Aorta (tissue), 5 donors: ENCODE measurements at regions not wholly inside any gene's neighbourhood (a gene's known extent, or its start where the extent isn't known, plus 50 kb on each side); places are given as distances from the start of the nearest gene placed in this dataset.

Experiments used
- ATAC-seq: fragments of 200-7000 bp; cut with Tn5 transposase; one replicate; pipeline ENCODE4 v1.9.1; 2022; ENCODE audit warnings: moderate library complexity; ENCODE audit not compliant: low FRiP score
- DNase-seq, 2 donors: peaks; one replicate each; pipeline ENCODE4 v3.0.0-alpha.2; 2020
- H3K27ac ChIP-seq, 2 donors: one replicate each; pipeline ENCODE4 v1.5.1; 2013; ENCODE audit warnings: low read length in 2 of 2, mild to moderate bottlenecking in 2 of 2, moderate library complexity in 2 of 2, control low read depth in 1 of 2, inconsistent platforms in 1 of 2, low read depth in 1 of 2
- H3K27me3 ChIP-seq, 2 donors: one replicate each; pipeline ENCODE4 v1.6.1; 2013; ENCODE audit warnings: control low read depth in 1 of 2, low read length in 1 of 2, mild to moderate bottlenecking in 1 of 2, moderate library complexity in 1 of 2; ENCODE audit not compliant: insufficient read depth in 2 of 2, control insufficient read depth in 1 of 2
- H3K36me3 ChIP-seq, 2 donors: one replicate each; pipeline ENCODE4 v1.6.1; 2013; ENCODE audit warnings: control low read depth in 1 of 2, low read length in 1 of 2, mild to moderate bottlenecking in 1 of 2; ENCODE audit not compliant: insufficient read depth in 2 of 2, control insufficient read depth in 1 of 2
- H3K4me1 ChIP-seq, 2 donors: one replicate each; pipeline ENCODE4 v1.6.1; 2013; ENCODE audit warnings: low read length in 2 of 2, control low read depth in 1 of 2, mild to moderate bottlenecking in 1 of 2, moderate library complexity in 1 of 2; ENCODE audit not compliant: insufficient read depth in 2 of 2, control insufficient read depth in 1 of 2
- H3K4me3 ChIP-seq, 2 donors: one replicate each; pipeline ENCODE4 v1.5.1; 2013; ENCODE audit warnings: low read length in 2 of 2, control low read depth in 1 of 2, mild to moderate bottlenecking in 1 of 2
- H3K9me3 ChIP-seq: one replicate; pipeline ENCODE4 v1.6.1; 2013; ENCODE audit warnings: mild to moderate bottlenecking, low read length; ENCODE audit not compliant: control insufficient read depth
- WGBS, 2 donors: extraction: QIAGEN DNeasy Blood & Tissue Kit; methylation state at CpG; one replicate each; pipeline ENCODE4 v1.1.7; 2013; 5-methylcytosine and 5-hydroxymethylcytosine counted together
- intact Hi-C, 2 donors: fragments of 100-400 bp; cut with DNase I; formaldehyde crosslinking; loops; one replicate each; pipeline versions ENCODE4 v1.14.2 to v1.15.0; 2022
- donor health status: healthy with polysubstance abuse.
- donor health status: Bipolar disorder and iron deficiency.
- donor health status: DM: no; HTN: no; CAD: no.
- donor health status: DM: no; HTN: no; CAD: no.
- donor health status: DM: yes; HTN: yes; CAD: no.

- intact Hi-C loops: no loop called here
- H3K9me3 ChIP-seq: no peaks in the 10 kb centered on the region
- H3K4me1 ChIP-seq: no peaks in the 10 kb centered on the region
- no peaks in the 10 kb centered on the region for H3K27me3 ChIP-seq
- 95% methylated on average over 10 of the region's 10 CpGs for WGBS, 2 donors
- no peaks in the 10 kb centered on the region for H3K36me3 ChIP-seq
- H3K27ac ChIP-seq: no peak overlapping the region
- no peak for DNase-seq
- H3K4me3 ChIP-seq: no peak overlapping the region
- ATAC-seq: no peak
These were observed 616.0 kb upstream of the BTBD3 start for GRCh38 chr20:11301699-11302098.

DNA sequence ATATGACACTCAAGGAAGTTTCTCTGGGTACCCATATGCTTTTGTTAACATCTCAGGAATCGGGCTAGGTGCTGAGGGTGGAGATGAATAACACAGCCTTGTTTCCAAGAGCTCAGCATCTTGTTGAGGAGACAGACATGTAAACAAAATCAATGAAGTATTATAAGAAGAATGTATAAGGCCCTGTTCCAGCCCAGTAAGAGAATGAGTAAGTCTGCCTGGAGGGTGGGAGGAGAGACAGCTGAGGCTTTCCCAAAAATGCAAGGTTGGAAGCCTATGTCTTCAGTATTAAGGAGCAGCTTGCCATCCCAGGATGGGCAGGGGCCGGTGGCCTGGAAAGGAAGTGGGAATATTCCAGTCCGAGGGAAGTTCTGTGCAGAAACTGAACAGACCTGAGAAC, 615.3 kb upstream of the BTBD3 start:
- 77 to 86% methylated on average over 3 of the region's 3 CpGs for WGBS, 2 donors
- DNase-seq (no peak), ATAC-seq (no peak)
- Histone ChIP-seq H3K27me3 (no peaks in the 10 kb centered on the region), H3K9me3 (no peaks in the 10 kb centered on the region), H3K36me3 (no peaks in the 10 kb centered on the region), H3K27ac (no peak overlapping the region), H3K4me3 (no peak overlapping the region), H3K4me1 (no peaks in the 10 kb centered on the region)
- intact Hi-C loops: no loop called here

DNA sequence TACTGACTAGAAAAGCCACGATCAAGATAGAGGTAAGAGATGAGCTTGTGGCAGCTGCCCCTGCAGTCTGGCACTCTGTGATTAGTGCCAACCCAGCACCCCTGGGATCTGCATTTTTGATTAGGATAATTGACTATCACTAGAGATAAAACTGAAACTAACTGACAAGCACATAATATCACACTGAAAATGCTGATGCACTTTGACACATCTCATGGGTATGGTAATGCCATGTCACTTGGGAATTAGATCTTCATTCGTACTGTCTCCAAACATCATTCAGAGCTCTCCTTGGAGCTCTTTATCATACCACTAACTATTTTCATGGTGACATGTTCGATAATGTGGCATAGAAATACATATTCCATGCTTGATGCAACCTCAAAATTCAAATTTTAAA, 612.9 kb upstream of the BTBD3 start:
- Histone ChIP-seq H3K36me3 (no peaks in the 10 kb centered on the region), H3K4me1 (no peaks in the 10 kb centered on the region), H3K4me3 (no peak overlapping the region), H3K9me3 (no peaks in the 10 kb centered on the region), H3K27me3 (no peaks in the 10 kb centered on the region), H3K27ac (no peak overlapping the region)
- intact Hi-C loops: no loop called here
- no peak for DNase-seq
- 92 to 96% methylated on average over 3 of the region's 3 CpGs for WGBS, 2 donors
- ATAC-seq: no peak

- H3K27me3 ChIP-seq: no peaks in the 10 kb centered on the region
- no peak for ATAC-seq
- H3K27ac ChIP-seq: no peak overlapping the region
- 91 to 96% methylated on average over 2 of the region's 2 CpGs for WGBS, 2 donors
- no peaks in the 10 kb centered on the region for H3K36me3 ChIP-seq
- H3K9me3 ChIP-seq: no peaks in the 10 kb centered on the region
- no peak for DNase-seq
- intact Hi-C loops: no loop called here
- no peaks in the 10 kb centered on the region for H3K4me1 ChIP-seq
- no peak overlapping the region for H3K4me3 ChIP-seq
These were observed 612.3 kb upstream of the BTBD3 start for GRCh38 chr20:11305406-11305805.

- ATAC-seq (no peak), DNase-seq (no peak)
- 87 to 90% methylated on average over 3 of the region's 3 CpGs for WGBS, 2 donors
- Histone ChIP-seq H3K9me3 (no peaks in the 10 kb centered on the region), H3K4me3 (no peak overlapping the region), H3K27ac (no peak overlapping the region), H3K4me1 (no peaks in the 10 kb centered on the region), H3K36me3 (no peaks in the 10 kb centered on the region), H3K27me3 (no peaks in the 10 kb centered on the region)
- intact Hi-C loops: no loop called here
These were observed 606.0 kb upstream of the BTBD3 start for GRCh38 chr20:11311659-11312224.

DNA sequence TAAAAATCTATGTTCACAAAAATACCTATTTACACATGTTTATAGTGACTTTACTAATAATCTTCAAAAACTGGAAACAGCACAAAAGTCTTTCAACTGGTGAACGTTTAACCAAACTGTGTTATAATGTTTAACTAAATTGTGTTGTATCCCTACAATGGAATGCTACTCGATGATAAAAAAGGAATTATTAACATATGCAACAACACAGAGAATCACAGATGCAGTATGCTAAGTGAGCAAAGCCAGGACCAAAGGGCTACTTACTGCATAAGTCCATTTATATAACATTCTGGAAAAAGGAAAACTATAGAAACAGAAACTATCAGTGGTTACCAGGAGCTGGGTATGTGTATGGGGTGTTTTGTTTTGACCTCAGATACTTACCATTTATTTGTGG, 602.2 kb upstream of the BTBD3 start:
- Histone ChIP-seq H3K27me3 (no peaks in the 10 kb centered on the region), H3K4me1 (no peaks in the 10 kb centered on the region), H3K9me3 (no peaks in the 10 kb centered on the region), H3K27ac (no peak overlapping the region), H3K4me3 (no peak overlapping the region), H3K36me3 (no peaks in the 10 kb centered on the region)
- intact Hi-C loops: no loop called here
- ATAC-seq: no peak
- no peak for DNase-seq
- WGBS, 2 donors: 79 to 82% methylated on average over 2 of the region's 2 CpGs

DNA sequence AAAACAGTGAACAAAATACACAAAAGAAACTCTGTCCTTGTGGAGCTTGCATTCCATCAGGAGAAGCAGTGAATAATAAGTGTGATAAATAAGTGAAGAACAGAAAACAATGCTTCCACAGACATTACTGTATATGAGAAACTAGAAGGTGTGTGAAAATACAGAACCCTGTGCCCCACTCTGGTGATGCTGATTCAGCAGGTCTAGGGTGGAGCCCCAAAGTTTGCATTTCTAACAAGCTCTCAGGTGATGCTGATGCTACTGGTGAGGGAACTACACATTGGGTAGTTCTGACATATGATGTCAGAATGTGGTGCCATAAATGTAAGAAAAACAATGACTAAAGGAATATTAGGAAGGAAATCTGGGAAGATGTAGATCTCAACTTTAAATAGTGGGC, 601.4 kb upstream of the BTBD3 start:
- no peak overlapping the region for H3K27ac ChIP-seq
- no peaks in the 10 kb centered on the region for H3K9me3 ChIP-seq
- DNase-seq: no peak
- H3K4me1 ChIP-seq: no peaks in the 10 kb centered on the region
- intact Hi-C loops: no loop called here
- no peak for ATAC-seq
- no peak overlapping the region for H3K4me3 ChIP-seq
- no peaks in the 10 kb centered on the region for H3K36me3 ChIP-seq
- H3K27me3 ChIP-seq: no peaks in the 10 kb centered on the region

- no peaks in the 10 kb centered on the region for H3K4me1 ChIP-seq
- no peak overlapping the region for H3K27ac ChIP-seq
- H3K27me3 ChIP-seq: no peaks in the 10 kb centered on the region
- no peaks in the 10 kb centered on the region for H3K9me3 ChIP-seq
- H3K4me3 ChIP-seq: no peak overlapping the region
- intact Hi-C loops: no loop called here
- no peak for ATAC-seq
- DNase-seq: no peak
- H3K36me3 ChIP-seq: no peaks in the 10 kb centered on the region
These were observed 597.7 kb upstream of the BTBD3 start for GRCh38 chr20:11320033-11320432.

DNA sequence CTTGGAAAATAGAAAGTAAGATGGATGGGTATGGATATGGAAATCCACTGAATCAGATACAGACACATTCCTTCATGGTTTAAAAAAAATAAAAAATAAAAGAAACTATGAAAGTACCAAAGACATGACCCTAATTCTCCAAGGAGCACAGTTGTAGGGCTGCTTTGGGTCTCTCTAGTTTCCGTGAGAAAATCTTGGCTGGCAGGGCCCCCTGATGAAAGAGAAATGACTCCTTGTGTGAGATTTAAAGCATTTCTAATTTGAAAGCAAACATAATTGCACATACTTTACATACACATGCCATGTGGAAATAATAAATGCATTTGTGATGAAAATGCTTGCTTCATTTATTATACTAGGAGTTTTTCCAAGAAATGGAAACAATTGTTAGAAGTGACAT, 593.9 kb upstream of the BTBD3 start:
- ATAC-seq: no peak
- Histone ChIP-seq H3K9me3 (no peaks in the 10 kb centered on the region), H3K4me3 (no peak overlapping the region), H3K4me1 (no peaks in the 10 kb centered on the region), H3K36me3 (no peaks in the 10 kb centered on the region), H3K27me3 (no peaks in the 10 kb centered on the region), H3K27ac (no peak overlapping the region)
- intact Hi-C loops: no loop called here
- DNase-seq: no peak
- WGBS, 2 donors: 21 to 28% methylated on average over 1 of the region's 1 CpG
